NCI-H1436 (cell line): ENCODE measurements at regions not wholly inside any gene's neighbourhood (a gene's known extent, or its start where the extent isn't known, plus 50 kb on each side); places are given as distances from the start of the nearest gene placed in this dataset.

Experiments used
- DNase-seq: peaks from one replicate; lab custom pipeline; 2025; lab: John Stamatoyannopoulos, UW

- DNase-seq: no peak
These were observed 108.2 kb downstream of the NCOR2 start for GRCh38 chr12:124458992-124459851.

- DNase-seq: no peak
These were observed 109.0 kb downstream of the NCOR2 start for GRCh38 chr12:124458220-124458991.

- DNase-seq: no peak
These were observed 109.9 kb downstream of the NCOR2 start for GRCh38 chr12:124457287-124458219.

- DNase-seq: no peak
These were observed 110.7 kb downstream of the NCOR2 start for GRCh38 chr12:124456652-124457152.

- no peak for DNase-seq
These were observed 111.2 kb downstream of the NCOR2 start for GRCh38 chr12:124456133-124456651.

- DNase-seq: no peak
These were observed 112.1 kb downstream of the NCOR2 start for GRCh38 chr12:124455336-124455735.

GRCh38 chr12:124454735-124455134 lies 112.7 kb downstream of the NCOR2 start:
- no peak for DNase-seq

- DNase-seq: no peak
These were observed 113.1 kb downstream of the NCOR2 start for GRCh38 chr12:124454352-124454725.

GRCh38 chr12:124453419-124454351 lies 113.7 kb downstream of the NCOR2 start:
- DNase-seq: no peak

GRCh38 chr12:124452576-124453331 lies 114.7 kb downstream of the NCOR2 start:
- no peak for DNase-seq

- no peak for DNase-seq
These were observed 115.7 kb downstream of the NCOR2 start for GRCh38 chr12:124451637-124452243.

- DNase-seq: no peak
These were observed 116.4 kb downstream of the NCOR2 start for GRCh38 chr12:124451016-124451415.

GRCh38 chr12:124450376-124450750 lies 117.0 kb downstream of the NCOR2 start:
- DNase-seq: no peak

- no peak for DNase-seq
These were observed 117.6 kb downstream of the NCOR2 start for GRCh38 chr12:124449623-124450375.

GRCh38 chr12:124448955-124449622 lies 118.3 kb downstream of the NCOR2 start:
- DNase-seq: no peak

- DNase-seq: no peak
These were observed 119.0 kb downstream of the NCOR2 start for GRCh38 chr12:124448241-124448954.

GRCh38 chr12:124446364-124446763 lies 121.0 kb downstream of the NCOR2 start:
- DNase-seq: no peak
